ENCODE measurements at regions not wholly inside any gene's neighbourhood (a gene's known extent, or its start where the extent isn't known, plus 50 kb on each side); places are given as distances from the start of the nearest gene placed in this dataset.
A peak's percentile ranks its signal among the peaks of the same experiment; 100 is the strongest.

DNA sequence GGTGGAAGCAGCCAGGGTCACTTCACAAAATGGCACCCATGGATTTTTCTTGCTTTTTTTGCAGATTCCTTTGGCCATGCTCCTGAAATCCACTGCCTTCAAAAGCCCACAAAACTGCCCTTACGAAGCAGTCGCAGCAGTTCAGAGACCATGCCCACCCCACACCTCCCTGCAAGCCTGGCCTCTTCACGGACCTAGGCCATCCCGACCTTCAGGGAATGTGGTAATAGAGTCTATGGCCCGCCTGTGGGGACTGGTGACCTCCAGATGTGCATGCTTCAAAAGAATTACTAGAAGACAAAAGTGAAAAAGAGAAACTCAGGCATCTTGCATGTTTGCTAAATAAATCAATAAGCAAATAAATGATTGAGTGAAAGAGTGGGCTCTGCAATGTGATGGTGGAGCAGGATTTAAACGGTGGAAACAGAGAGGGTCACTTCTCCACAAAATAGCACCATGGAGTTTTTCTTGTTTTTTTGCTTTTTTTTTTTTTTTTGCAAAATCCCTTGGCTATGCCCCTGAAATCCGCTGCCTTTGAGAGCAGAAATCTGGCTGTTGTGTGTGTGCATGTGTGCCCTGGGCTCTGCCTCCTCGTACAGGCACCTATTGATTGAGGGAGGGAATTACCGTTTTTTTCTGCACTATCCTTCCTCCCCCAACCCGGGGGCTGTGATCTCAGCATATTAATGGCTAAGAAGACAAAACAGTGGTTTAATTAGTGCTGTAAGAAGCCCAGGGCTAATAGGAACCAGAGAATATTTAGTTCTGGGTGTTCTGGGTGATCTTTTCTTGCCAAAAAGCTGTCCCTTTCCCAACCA is 107.4 kb downstream of the PXDC1 start:
- no peak for DNase-seq

DNA sequence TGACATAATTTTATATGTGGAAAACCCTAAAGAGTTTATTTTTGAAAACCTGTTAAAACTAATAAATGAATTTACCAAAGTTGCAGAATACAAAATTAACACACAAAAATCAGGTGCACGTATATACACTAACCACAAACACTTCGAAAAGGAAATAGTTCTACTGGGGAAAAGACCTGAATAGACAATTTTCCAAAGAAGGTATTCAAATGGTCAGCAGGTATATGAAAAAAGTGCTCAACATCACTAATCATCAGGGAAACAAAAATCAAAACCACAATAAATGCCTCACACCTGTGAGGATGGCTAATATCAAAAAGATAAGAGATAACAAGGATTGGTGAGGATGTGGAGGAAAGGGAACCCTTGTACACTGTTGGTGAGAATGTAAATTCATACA is 110.6 kb downstream of the PXDC1 start:
- no peak for DNase-seq

- DNase-seq = no peak
These were observed 112.9 kb downstream of the PXDC1 start for GRCh38 chr6:3638662-3639061.

GRCh38 chr6:3636060-3636459 is 115.5 kb downstream of the PXDC1 start:
- DNase-seq = no peak

DNA sequence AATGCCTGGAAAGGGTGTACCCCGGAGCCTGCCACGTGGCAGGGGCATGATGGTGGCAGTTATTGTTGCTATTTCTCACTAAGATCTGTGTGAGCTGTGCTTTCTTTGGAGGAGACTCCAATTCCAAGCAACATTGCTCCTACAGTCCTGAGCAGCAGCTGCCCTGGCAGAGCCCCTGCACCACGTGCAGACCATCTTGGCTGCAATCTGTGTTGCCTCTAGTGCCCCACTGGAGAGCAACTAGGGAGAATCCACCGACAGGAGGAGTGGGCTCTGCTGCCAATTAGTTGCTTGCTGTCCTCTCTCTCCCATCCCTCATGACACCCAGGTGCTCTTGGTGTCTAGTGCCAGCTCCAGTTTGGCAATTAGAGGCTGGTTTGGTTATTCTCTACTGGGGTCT is 116.0 kb downstream of the PXDC1 start:
- peak in 13 of 51 donors; percentile 9 to 56 (median 28) for DNase-seq

DNA sequence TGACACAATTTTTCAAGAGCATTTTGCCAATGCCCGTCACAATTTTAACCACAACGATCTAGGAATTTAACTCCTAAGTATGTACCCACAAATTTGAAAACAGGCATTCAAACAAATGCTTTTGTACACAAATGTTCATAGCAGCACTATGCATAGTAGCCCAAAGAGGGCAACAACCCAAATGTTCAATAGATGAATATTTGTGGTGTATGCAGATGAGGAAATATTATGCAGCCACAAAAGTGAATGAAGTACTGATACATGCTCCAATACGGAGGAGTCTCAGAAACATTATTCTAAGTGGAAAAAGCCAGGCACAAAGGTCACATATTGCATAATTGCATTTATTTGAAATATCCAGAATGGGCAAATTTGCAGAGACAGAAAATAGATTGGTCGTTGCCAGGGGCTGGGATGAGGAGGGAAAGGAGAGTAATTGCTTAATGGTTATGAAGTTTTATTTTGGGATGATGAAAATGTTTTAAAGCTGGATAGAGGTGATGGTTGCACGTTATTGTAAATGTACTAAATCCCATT is 117.2 kb downstream of the PXDC1 start:
- no peak for DNase-seq

- DNase-seq = no peak
These were observed 117.8 kb downstream of the PXDC1 start for GRCh38 chr6:3633711-3634110.

GRCh38 chr6:3631877-3632276 is 119.6 kb downstream of the PXDC1 start:
- DNase-seq = no peak

DNA sequence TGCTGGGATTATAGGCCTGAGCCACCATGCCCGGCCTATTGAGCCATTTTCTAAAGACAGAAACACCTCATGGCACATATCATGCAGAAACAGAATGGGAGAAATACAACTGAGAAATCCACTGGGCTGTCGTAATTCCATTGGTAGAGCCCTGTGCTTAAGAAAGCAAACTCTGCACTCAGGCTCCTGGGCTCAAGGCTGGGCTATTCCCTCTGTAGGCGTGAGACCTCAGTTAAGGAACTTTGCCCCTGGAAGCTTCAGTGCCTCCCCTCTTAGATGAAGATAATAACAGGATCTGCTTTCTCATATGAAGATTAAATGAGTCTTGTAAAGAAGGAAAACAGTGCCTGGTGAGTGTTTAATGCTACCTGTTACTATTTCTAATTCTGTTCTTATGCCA is 120.3 kb downstream of the PXDC1 start:
- DNase-seq = no peak

DNA sequence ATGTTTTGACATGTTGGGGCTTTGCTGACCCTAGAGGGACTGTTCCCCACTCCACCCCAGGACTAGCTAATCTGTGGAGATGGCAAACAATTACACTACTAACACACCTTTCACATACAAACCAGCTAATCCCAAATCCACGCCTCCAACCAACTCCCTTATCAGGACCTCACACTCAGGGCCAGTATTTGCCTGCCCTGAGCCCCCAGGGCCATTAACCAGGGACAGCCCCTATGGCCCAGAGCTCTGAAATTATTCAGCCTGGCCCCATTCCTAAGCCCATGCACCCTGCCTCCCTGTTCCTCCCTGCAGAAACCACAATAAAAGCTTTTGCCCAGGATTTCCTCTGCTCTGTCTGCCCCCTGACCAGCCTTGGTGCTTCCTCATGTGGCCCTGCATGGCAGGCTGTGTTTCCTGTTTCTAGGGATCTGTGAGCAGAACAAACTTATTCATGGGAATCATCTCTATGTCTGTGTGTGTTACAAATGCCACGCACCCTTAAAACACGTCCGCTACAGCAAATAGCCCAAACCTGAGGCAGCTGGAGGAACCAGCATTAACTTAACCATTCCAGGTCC is 121.2 kb downstream of the PXDC1 start:
- no peak for DNase-seq

DNA sequence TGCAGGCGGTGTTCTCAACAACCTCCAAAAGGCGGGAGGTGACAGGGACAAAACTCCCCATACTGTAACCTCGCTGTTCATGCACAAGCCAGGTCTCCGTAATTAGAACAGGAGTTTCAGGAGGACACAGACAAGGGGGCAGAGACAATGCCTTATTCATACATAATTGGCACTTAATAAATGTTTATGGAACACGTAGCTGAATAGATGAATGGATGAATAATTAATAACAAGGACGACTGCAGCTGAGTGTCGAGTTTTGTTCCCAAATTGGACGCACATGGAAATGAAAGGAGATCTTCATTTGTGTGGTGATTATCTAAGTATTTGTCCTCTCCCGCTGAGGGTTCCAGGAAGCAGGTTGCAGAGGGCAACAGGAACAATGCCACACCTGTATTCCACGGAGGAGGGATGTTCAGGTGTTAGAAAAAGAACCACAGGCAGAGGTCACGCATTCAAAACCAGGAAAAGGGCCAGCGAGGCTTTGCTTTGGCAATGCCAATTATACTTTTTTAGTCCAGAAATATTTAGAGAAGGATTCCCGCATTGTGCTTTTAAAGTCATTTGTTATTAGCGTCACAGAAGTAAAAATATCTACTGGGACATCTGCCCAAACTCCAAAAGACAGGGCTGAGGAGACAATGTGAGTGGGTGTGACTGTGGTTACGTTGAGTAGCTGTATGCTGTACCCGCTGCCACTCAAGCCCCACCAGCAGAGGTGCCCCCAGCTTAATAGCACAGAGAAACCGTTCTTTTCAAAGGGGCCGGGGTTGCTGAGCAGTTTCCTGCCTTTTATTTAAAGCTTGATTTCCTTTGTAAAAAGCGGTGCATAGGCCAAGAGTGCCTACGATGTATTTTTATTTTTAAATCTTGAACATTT is 123.3 kb downstream of the PXDC1 start:
- no peak for DNase-seq

DNA sequence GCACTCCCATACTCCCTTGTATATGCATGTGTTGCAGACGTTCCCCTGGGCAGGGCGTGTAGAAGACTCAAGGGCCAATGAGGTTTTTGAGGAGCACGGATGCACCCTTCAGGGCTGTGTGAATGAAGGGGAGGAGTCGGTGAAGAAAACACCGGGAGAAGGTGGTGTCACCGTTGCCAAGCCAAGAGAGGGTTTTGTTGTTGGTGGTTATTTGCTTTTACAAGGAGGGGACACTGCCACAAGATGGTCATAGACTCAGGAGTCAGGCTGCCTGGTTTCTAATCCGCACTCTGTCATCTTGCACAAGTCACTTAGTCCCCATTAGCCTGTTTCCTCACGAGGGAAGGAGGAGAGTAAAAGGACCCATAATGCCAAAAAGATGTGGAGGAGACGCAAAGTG is 124.0 kb downstream of the PXDC1 start:
- DNase-seq = no peak

- DNase-seq = no peak
These were observed 125.4 kb downstream of the PXDC1 start for GRCh38 chr6:3625980-3626563.

DNA sequence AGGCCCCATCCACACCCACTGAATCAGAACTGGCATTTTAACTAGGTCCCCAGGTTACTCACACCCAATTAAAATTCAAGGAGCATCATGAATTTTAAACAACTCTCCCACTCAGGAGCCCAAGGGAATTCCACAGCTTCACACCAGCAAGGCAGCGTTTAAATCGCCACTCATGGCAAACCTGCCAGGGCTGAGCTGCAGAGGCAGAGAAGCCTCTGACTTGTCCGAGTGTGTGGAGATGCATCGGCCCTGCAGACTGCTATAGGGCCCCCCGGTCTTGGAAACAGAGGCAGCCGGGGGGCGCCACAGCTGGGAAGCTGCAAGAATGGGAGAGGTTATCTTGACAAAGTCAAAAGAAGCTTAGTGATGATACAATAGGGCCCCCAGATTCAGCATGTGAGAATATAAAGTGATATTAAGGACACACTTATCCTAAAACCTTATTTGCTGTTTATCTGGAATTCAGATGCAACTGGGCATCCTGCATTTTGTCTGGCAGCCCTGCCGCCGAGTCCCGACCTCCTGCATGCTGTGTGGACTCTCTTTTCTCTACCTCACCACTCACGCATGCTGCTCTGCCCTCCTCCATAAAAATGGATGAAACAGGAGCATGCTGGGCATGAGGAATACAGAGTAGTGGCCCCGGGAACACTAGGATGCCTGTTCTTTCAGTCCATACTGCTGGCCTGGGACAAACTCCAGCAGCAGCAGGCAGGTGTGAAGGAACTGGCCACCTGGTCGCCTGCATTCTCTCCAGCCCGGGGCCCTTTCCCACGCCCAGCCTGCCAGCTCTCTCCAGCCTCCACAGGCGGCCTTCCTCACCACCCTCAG is 126.1 kb downstream of the PXDC1 start:
- DNase-seq = peak in 1 of 51 donors; percentile 23

DNA sequence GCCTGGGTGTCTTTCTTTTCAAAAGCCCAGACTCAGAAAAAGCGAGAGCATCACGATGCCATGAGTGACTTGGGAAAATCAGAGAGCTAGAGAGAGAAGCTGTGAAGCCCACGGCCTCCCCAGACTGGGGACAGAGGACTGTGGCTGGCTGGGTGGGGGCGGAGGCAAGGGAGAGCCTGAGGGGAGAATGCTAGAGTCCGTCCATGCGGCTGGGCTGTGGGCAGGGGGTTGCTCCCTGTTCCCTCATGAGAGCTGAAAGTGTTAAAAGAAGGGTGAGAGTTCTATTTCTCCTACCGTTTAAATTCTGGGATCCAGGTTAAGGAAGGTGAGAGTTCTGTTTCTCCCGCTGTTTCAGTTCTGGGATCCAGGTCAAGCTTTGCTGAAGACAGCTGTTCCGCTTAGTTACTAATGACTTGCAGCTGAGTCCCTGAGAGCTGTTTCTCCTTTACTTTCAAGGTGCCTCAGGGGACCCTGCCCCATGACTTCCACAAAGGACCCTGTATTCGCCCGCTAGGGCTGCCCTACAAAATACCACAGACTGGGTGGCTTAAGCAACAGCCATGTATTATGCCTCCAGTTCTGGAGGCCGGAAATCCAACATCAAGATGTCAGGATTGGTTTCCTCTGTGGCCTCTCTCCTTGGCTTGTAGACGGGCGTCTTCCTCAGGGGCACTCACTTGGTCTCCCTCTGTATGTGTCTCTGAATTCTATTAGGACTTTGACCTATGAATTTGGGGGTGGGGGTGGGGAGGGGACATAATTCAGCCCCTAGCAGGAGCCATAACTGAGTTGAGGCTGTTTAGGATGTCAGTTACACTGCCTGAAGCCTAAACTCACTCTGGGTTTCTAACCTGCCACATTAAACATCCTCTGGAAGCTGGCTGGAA is 127.0 kb downstream of the PXDC1 start:
- no peak for DNase-seq

DNA sequence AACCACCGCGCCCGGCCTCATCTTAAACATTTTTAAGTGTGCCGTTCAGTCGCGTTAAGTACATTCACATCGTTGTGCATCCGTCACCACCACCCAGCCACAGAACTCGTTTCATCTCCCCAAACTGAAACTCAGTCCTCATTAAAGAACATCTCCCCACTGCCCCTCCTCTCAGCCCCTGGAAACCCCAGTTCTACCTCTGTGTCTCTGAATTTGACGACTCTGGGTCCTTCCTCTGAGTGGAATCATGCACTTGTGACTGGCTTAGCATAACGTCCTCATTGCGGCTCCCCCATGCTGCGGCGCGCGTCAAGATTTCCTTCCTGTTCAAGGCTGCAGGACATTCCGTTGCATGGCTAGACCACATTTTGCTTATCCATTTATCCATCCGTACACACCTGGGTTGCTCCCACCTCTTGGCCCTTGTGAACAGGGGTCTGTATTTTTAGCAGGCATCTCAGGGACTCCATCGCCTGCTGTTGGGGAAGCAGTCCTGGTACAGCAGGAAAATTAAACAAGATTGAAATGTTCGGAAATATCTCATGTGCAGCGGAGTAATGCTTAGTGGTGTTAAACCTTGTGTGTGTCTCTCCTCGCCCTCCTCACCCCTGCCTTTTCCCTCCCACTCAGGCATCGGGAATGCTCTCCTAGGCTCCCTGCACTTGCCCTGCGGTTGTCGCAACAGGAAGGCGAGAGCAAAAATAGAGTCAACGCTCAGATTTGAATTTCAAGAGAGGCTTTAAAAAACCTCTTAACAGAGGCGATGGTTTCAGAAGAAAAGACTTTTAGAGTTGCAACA is 127.9 kb downstream of the PXDC1 start:
- no peak for DNase-seq

- DNase-seq = no peak
These were observed 130.1 kb downstream of the PXDC1 start for GRCh38 chr6:3621411-3621810.

DNA sequence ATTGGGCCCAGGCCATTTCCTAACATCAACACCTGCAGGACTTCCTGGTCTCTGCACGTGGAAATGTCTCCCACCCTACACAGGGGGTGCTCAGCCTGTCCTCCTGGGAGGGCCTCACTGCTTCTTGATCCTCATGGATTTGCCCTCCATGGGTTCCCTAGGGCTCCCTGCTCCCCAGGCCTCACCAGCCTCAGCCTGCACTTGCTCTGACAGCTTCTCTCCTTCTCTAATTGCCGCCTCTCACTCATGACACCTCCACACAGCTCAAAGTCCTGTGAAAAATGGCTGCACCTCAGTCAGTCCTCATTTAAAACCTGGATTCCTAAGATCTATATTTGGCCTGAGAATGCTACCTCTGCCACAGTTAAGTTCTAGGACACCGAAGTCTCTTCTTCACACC is 130.6 kb downstream of the PXDC1 start:
- no peak for DNase-seq

GRCh38 chr6:3620389-3620788 is 131.1 kb downstream of the PXDC1 start:
- DNase-seq = no peak

Data from hypothalamus (tissue), 51 donors.